Activated CD4-positive, alpha-beta T cell treated with anti-CD3 and anti-CD28 coated beads, Interleukin-2, amount 10 ng/mL, durations not matched to agents 24 days and 14 days (primary cell): ENCODE measurements at regions not wholly inside any gene's neighbourhood (a gene's known extent, or its start where the extent isn't known, plus 50 kb on each side); places are given as distances from the start of the nearest gene placed in this dataset.

Experiments
- DNase-seq: peaks from one replicate; pipeline ENCODE4 v3.0.0; 2022
- H3K27ac Mint-ChIP-seq: one replicate; pipeline ENCODE4 v1.8.0; 2022; ENCODE audit warnings: mild to moderate bottlenecking, mixed read lengths
- H3K27me3 Mint-ChIP-seq: one replicate; pipeline ENCODE4 v1.8.0; 2022; ENCODE audit warnings: mixed read lengths
- H3K36me3 Mint-ChIP-seq: one replicate; pipeline ENCODE4 v1.8.0; 2022; ENCODE audit warnings: low read depth, mild to moderate bottlenecking, mixed read lengths
- H3K4me1 Mint-ChIP-seq: one replicate; pipeline ENCODE4 v1.8.0; 2021; ENCODE audit warnings: mixed read lengths
- H3K4me3 Mint-ChIP-seq: one replicate; pipeline ENCODE4 v1.8.0; 2022; ENCODE audit warnings: mild to moderate bottlenecking, moderate library complexity, mixed read lengths
- H3K9me3 Mint-ChIP-seq: one replicate; pipeline ENCODE4 v1.8.0; 2021; ENCODE audit warnings: mixed read lengths
- intact Hi-C: fragments of 100-400 bp; cut with micrococcal nuclease; formaldehyde crosslinking; loops from one replicate; pipeline ENCODE4 v1.15.1; 2023

DNA sequence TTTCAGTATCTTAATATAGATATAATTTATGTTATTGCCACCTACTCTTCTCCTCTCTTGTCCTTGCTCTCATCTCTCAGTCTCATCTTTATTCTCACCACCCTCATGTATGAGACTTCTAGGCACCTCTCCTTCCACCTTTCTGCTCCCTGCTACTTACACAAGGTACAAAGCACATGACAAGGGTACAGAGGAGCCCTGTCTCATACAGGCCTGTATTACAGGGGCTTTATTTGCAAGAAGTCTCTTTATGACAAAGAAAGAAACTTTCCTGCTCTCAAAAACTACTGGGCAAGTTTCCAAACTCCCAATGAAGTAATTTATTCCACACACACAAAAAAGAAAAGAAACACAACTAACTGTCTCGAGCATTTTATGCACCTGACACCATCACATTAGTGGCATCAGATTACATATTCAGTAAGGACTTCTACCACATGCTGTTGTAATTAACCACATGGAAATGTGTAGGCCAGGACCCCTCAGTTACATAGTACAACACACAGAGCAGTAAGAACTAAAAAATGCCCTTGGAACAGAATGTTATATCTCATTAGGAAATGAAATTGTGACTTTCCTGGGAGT lies 253.1 kb downstream of the FZD1 start:
- H3K36me3 Mint-ChIP-seq, result no peaks in the 10 kb centered on the region
- no peak overlapping the region for H3K27ac Mint-ChIP-seq

DNA sequence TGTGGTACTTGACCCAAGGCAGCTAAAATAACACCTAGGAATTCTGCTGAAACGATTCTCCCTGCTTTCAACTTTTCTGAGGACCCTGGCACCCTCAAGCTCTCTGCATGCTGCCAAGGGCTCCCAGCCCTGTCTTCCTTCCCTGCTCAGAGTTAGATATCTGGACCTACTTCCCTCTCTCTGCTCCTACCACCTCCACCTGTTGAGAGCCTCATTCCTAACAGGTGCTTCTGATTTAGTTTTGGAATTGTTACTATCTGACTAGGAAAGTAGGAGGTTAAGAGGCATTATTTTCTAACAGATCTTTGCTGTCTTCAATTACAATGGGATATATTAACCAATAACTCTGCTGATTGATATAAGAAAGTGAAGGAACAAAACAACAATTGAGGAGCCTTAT lies 253.8 kb downstream of the FZD1 start:
- Mint-ChIP-seq H3K36me3 (no peaks in the 10 kb centered on the region), H3K27me3 (no peaks in the 10 kb centered on the region), H3K27ac (no peak overlapping the region), H3K4me3 (no peak overlapping the region), H3K4me1 (no peaks in the 10 kb centered on the region), H3K9me3 (no peaks in the 10 kb centered on the region)
- no peak for DNase-seq
- intact Hi-C loops, result no loop called here

More for the DNA sequence above, 253.1 kb downstream of the FZD1 start:
- no peak overlapping the region for H3K4me3 Mint-ChIP-seq
- H3K9me3 Mint-ChIP-seq, result no peaks in the 10 kb centered on the region
- no peaks in the 10 kb centered on the region for H3K27me3 Mint-ChIP-seq
- DNase-seq, result no peak
- intact Hi-C loops, result no loop called here
- H3K4me1 Mint-ChIP-seq, result no peaks in the 10 kb centered on the region

DNA sequence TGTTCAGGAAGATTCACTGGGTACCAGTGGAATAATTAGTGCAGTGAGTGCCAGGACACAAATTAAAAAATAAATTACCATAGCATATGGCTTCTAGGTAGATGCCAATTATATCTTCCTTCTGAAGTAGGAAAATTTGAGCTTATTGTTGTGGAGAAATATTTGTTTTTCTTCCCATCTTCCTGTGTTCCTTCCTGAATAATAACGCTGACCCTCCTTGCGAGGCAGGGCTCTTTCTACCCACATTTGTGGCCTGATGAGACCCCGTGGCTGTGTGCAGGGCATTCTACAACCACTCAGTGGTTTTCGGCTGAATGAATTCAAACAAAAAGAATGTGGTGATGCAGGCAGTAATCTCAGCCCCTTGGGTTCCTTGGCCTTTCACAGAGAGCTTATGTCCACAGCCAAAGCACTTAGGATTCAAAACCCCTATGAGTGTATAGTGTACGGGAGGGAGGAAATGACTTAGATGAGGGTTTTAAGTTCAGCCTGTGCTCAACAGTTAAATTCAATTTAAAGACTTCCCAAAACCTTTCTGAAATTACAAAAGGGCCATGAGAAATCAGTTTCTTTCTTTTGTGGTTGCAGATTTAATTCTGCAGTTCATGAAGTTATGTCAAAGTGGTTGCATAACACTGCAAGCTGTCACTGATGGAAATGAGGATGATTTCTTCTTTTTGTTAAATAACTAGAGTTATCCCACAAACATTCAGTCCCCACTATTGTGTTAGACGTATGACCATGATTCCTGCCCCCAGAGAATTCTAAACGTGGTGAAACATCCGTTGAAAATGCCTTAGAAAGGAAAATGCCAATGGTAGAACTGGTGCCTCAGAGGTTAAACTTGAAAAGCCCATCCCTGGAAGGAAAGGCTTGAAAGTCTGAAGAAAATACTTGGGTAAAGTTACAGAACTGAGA lies 255.3 kb downstream of the FZD1 start:
- no peak overlapping the region for H3K4me3 Mint-ChIP-seq
- no peak overlapping the region for H3K27ac Mint-ChIP-seq
- no peaks in the 10 kb centered on the region for H3K4me1 Mint-ChIP-seq
- H3K27me3 Mint-ChIP-seq, result no peaks in the 10 kb centered on the region
- no peaks in the 10 kb centered on the region for H3K9me3 Mint-ChIP-seq
- no peak for DNase-seq
- intact Hi-C loops, result no loop called here
- no peaks in the 10 kb centered on the region for H3K36me3 Mint-ChIP-seq

DNA sequence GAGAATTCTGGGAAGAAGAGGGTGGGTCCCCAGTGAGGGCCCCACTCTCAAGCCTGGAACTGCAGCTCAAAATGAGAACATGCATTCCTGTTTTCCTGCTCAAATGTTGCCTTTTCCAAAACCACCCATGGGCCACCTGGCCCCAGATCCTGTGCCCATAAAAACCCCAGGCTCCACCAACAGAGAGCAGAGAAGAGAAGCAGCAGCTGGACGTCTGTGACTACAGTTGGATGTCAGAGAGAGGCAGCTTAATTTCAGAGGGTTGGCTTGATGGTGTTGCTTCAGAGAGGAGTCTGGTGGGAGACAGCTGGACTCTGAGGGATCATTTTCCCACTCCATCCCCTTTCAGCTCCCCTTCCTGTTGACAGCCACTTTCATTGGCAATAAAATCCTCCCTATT lies 256.4 kb downstream of the FZD1 start:
- H3K27ac Mint-ChIP-seq, result no peak overlapping the region
- no peaks in the 10 kb centered on the region for H3K36me3 Mint-ChIP-seq
- no peaks in the 10 kb centered on the region for H3K4me1 Mint-ChIP-seq
- no peaks in the 10 kb centered on the region for H3K27me3 Mint-ChIP-seq
- intact Hi-C loops, result no loop called here
- H3K4me3 Mint-ChIP-seq, result no peak overlapping the region
- DNase-seq, result no peak
- no peaks in the 10 kb centered on the region for H3K9me3 Mint-ChIP-seq

DNA sequence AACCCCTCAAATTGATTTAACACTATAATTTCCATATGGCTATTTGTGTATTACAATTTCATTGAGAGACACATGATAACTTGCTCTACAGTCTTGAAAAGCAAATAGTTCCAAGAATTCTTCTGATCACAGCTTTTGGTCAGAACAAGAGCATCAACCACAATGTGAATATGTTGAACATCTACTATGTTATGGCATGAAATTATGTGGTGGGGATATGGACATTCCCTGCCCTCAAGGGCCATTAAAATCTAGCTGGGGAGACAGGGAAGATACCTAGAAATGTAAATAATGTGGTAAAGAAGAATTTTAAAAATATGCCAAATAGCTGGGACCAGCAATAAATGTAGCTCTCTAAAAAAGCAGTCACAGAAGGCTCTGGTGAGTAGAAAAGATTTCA lies 262.2 kb downstream of the FZD1 start:
- H3K4me1 Mint-ChIP-seq, result no peaks in the 10 kb centered on the region
- H3K4me3 Mint-ChIP-seq, result no peak overlapping the region
- DNase-seq, result no peak
- no peak overlapping the region for H3K27ac Mint-ChIP-seq
- H3K36me3 Mint-ChIP-seq, result no peaks in the 10 kb centered on the region
- intact Hi-C loops, result no loop called here
- H3K9me3 Mint-ChIP-seq, result no peaks in the 10 kb centered on the region
- no peaks in the 10 kb centered on the region for H3K27me3 Mint-ChIP-seq

DNA sequence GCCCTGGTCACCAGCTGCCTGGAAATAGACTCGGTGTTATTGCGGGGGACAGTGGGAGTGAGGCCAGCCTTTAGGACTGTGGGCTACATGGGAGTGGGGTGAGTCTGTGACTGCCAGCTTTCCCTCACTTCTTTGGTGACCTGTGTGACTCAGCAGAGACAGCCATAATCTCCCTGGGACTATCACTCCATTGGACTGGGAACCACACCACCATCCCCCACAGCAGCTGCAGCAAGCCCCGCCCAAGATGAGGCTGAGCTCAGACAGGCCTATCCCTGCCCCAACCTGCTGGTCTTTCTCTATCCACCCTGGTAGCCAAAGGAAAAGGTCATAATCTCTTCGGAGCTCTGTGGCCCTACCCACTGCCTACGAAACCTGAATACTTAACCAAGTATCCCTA lies 263.2 kb downstream of the FZD1 start:
- intact Hi-C loops, result no loop called here
- H3K9me3 Mint-ChIP-seq, result no peaks in the 10 kb centered on the region
- no peaks in the 10 kb centered on the region for H3K4me1 Mint-ChIP-seq
- H3K36me3 Mint-ChIP-seq, result no peaks in the 10 kb centered on the region
- H3K27ac Mint-ChIP-seq, result no peak overlapping the region
- H3K27me3 Mint-ChIP-seq, result no peaks in the 10 kb centered on the region
- DNase-seq, result no peak
- H3K4me3 Mint-ChIP-seq, result no peak overlapping the region

DNA sequence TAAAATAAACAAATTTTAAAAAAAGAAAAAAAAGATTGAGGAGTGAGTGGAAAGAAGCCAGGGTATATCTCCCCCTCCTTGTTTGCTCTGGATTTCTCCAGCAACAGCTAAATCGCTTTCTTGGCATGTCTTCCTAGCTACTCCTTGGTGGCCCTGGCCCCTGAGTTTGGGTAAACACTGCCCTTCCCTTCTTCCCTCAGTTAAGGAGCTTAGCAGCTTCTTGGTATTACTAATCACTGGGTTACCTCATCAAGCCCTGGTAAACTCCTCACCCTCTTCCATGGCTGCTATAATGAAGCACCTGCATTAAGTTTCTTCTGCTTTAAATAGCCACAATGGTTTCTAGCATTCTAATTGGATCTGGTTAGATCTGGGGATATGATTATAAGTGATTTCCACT lies 269.8 kb downstream of the FZD1 start:
- no peaks in the 10 kb centered on the region for H3K4me1 Mint-ChIP-seq
- H3K9me3 Mint-ChIP-seq, result no peaks in the 10 kb centered on the region
- no peak overlapping the region for H3K4me3 Mint-ChIP-seq
- intact Hi-C loops, result no loop called here
- no peaks in the 10 kb centered on the region for H3K27me3 Mint-ChIP-seq
- H3K27ac Mint-ChIP-seq, result no peak overlapping the region
- H3K36me3 Mint-ChIP-seq, result no peaks in the 10 kb centered on the region
- DNase-seq, result no peak

DNA sequence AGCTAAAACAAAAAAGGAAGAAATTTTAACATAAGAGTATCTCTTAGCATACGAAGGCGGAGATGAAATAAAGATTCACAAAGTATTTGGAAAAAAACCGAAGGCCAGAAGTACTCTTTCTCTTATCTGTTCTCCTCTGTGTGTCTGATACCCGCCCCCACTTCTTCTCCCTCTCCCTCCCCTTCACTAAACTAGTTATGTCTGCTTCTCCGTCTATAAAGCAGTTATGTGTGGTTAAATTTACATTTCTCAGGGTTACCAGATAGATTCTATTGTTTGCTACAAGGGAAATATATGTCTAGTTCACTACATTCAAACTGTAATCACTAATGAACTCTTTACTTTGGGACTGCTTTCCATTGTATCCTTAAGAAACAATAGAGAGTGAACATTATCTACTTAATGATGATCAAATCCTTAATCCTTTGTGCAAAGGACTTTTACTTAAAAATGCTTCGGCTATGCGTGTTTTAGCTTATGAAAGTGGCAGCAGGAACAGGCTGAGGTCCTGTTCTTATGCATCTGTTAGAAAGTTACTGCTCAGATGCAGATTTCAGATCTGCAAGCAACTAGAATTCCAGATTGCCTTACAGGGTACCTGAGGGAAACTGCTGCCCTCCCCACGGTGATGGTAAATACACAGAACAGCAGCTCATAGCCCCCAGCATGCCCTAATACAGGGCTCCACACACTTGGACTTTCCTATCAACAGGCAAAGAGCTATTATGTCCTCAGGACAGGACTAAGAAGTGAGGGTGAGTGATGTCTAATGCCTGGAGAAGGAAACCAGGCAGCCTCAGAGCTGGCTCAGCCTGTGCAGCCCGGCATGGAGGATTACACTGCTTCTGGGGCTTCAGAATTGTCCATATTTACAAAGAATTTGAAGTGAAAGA lies 273.3 kb downstream of the FZD1 start:
- Mint-ChIP-seq H3K4me3 (no peak overlapping the region), H3K27me3 (no peaks in the 10 kb centered on the region)

DNA sequence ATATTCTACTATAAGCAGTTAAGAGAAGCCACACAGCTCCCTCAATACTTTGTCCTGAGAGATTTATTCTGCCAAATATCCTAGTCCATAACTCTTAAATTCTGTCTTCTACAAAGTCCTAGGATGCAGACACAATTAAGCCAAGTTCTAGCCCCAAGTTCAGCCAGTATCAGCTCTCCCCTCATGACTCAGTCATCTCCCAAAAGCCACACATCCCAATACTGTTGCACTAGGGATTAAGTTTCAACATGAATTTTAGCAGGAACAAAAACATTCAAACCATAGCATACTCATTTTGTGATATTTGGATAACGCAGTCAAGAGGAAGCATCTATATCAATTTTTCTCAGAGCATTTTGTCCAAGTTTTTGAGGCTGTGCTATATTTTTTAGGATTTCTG lies 277.4 kb downstream of the FZD1 start:
- Mint-ChIP-seq H3K9me3 (no peaks in the 10 kb centered on the region), H3K4me3 (no peak overlapping the region), H3K27me3 (peaks cover 1% of the 10 kb centered on the region), H3K27ac (no peak overlapping the region), H3K36me3 (no peaks in the 10 kb centered on the region), H3K4me1 (no peaks in the 10 kb centered on the region)
- intact Hi-C loops, result no loop called here
- DNase-seq, result no peak

More for the DNA sequence above, 273.3 kb downstream of the FZD1 start:
- DNase-seq, result no peak
- no peaks in the 10 kb centered on the region for H3K4me1 Mint-ChIP-seq
- H3K27ac Mint-ChIP-seq, result no peak overlapping the region
- no peaks in the 10 kb centered on the region for H3K36me3 Mint-ChIP-seq
- intact Hi-C loops, result no loop called here
- no peaks in the 10 kb centered on the region for H3K9me3 Mint-ChIP-seq

DNA sequence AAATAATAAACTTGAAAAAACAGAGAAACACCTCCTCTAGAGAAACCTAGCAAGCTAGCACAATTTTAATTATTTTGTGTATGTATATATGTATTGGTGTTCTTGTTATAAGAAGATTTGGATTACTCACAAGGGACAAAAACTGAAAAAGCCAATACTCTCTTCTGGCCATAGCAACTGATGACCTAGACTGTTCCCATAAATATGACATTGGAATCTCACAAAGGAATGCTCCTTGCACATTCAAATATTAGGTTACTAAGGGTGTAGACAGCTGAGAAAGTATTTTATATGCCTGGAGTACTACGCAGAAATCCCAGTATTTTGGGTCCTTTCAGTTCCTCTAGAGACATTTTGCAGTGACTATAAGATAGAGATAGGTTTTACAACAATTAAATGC lies 279.4 kb downstream of the FZD1 start:
- intact Hi-C loops, result no loop called here
- DNase-seq, result no peak
- Mint-ChIP-seq H3K36me3 (no peaks in the 10 kb centered on the region), H3K4me1 (no peaks in the 10 kb centered on the region), H3K27ac (no peak overlapping the region), H3K27me3 (peaks cover 1% of the 10 kb centered on the region), H3K9me3 (no peaks in the 10 kb centered on the region), H3K4me3 (no peak overlapping the region)

DNA sequence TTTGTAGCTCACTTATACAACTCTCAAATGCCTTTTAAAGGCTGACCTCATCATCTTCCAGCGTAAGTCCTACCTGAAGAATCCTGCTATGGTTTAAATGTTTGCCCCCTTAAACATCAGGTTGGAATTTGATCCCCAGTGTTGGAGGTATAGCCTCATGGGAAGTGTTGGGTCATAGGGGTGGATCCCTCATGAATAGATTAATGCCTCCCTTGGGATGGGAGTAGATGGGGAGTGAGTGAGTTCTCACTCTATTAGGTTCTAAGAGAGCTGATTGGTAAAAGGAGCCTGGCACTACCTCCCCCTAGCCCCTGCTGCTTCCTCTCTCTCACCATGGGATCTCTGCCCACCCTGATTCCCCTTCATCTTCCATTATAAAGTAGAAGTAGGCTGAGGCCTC lies 285.6 kb downstream of the FZD1 start:
- Mint-ChIP-seq H3K9me3 (no peaks in the 10 kb centered on the region), H3K27me3 (peaks cover 1% of the 10 kb centered on the region), H3K27ac (no peak overlapping the region), H3K4me3 (no peak overlapping the region), H3K4me1 (no peaks in the 10 kb centered on the region), H3K36me3 (no peaks in the 10 kb centered on the region)
- intact Hi-C loops, result no loop called here
- DNase-seq, result no peak

DNA sequence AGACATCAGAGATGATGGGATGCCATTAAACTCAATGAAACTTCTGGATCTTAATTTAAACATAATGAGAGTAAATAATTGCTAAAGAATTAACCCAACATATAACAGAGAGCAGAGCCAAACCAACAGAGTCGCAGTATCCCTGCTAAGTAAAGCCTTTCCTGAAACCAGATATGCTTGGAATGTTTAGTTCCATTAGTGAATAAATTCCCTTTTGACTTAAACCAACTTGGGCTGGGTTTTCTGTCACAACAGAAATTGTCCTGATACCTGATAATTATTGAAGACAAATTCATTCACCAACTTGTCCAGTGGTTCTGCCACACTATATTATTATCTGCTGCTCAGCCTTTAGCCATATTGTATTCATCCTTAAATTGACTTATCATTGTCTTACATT lies 286.7 kb downstream of the FZD1 start:
- no peaks in the 10 kb centered on the region for H3K4me1 Mint-ChIP-seq
- DNase-seq, result no peak
- no peaks in the 10 kb centered on the region for H3K27me3 Mint-ChIP-seq
- no peaks in the 10 kb centered on the region for H3K9me3 Mint-ChIP-seq
- H3K4me3 Mint-ChIP-seq, result no peak overlapping the region
- intact Hi-C loops, result no loop called here
- no peak overlapping the region for H3K27ac Mint-ChIP-seq
- H3K36me3 Mint-ChIP-seq, result no peaks in the 10 kb centered on the region

DNA sequence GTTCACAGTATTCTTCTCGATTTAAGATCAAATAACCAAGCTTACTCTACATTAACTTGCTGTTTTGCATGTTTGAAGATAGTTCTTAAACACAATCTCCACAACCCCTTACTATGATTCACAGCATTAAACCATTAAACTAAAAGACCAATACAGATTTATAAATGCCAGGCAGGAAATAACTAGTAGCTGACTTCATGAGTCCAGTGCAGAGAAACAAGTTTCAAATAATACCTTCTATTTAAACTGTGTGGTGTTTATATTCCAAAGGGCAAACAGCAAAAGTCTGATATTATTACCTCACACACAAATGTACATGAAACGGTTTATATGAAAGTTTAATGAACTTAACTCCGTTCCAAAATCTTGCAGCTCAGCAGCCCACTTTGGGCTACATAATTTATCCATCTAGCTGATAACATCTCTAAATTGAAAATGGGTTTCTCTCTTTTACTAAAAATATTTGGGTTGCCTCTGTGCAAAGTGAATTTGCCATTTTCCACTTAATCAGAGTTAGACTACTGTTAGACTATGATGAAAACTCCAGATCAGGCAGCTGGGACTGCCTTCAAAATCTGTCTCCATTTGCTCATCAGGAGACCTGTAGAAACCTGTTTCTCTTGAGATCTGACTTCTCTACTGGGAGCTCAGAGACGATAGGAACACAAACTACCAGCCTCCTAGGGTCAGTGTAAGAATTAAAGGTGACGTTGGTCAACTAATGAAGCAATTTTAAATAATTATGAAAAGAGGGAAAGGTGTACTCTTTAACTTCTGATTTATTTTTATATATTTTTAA lies 287.3 kb downstream of the FZD1 start:
- Mint-ChIP-seq H3K9me3 (no peaks in the 10 kb centered on the region), H3K36me3 (no peaks in the 10 kb centered on the region), H3K27me3 (no peaks in the 10 kb centered on the region), H3K4me1 (no peaks in the 10 kb centered on the region), H3K4me3 (no peak overlapping the region), H3K27ac (no peak overlapping the region)
- intact Hi-C loops, result no loop called here
- no peak for DNase-seq
